Mesendoderm (in vitro differentiated cells): ENCODE measurements at regions not wholly inside any gene's neighbourhood (a gene's known extent, or its start where the extent isn't known, plus 50 kb on each side); places are given as distances from the start of the nearest gene placed in this dataset.

Experiments used
- DNase-seq: peaks from one replicate; pipeline ENCODE4 v3.0.0; 2013
- H2AK5ac ChIP-seq: 2 replicates; pipeline ENCODE4 v1.6.1; 2013; ENCODE audit warnings: low read length, inconsistent platforms
- H2BK120ac ChIP-seq: 2 replicates; pipeline ENCODE4 v1.6.1; 2013; ENCODE audit warnings: low read depth, mild to moderate bottlenecking, low read length, moderate library complexity, mixed read lengths
- H2BK15ac ChIP-seq: replicated peaks from 2 replicates; pipeline ENCODE4 v1.6.1; 2013; ENCODE audit warnings: low read depth, mild to moderate bottlenecking, moderate library complexity
- H2BK5ac ChIP-seq: 2 replicates; pipeline ENCODE4 v1.6.1; 2013; ENCODE audit warnings: low read length, inconsistent platforms
- H3K18ac ChIP-seq: 2 replicates; pipeline ENCODE4 v1.6.1; 2013; ENCODE audit warnings: mild to moderate bottlenecking, low read length, mixed read lengths
- H3K23ac ChIP-seq: one replicate; pipeline ENCODE4 v1.6.1; 2013; ENCODE audit warnings: low read length
- H3K27ac ChIP-seq: 2 replicates; pipeline ENCODE4 v1.5.1; 2013; ENCODE audit warnings: low read depth, mild to moderate bottlenecking, inconsistent platforms, low read length, moderate library complexity
- H3K27me3 ChIP-seq: 2 replicates; pipeline ENCODE4 v1.6.1; 2013; ENCODE audit warnings: low read length, control low read depth, mild to moderate bottlenecking, inconsistent platforms; ENCODE audit not compliant: insufficient read depth, poor library complexity
- H3K36me3 ChIP-seq: 2 replicates; pipeline ENCODE4 v1.6.1; 2013; ENCODE audit warnings: low read length, inconsistent platforms; ENCODE audit not compliant: control insufficient read depth, insufficient read depth
- H3K4ac ChIP-seq: one replicate; pipeline ENCODE4 v1.6.1; 2013; ENCODE audit warnings: low read depth, mild to moderate bottlenecking, low read length, moderate library complexity
- H3K4me1 ChIP-seq: 2 replicates; pipeline ENCODE4 v1.6.1; 2013; ENCODE audit warnings: low read depth, low read length, inconsistent platforms; ENCODE audit not compliant: control insufficient read depth
- H3K4me2 ChIP-seq: 2 replicates; pipeline ENCODE4 v1.6.1; 2013; ENCODE audit warnings: low read length
- H3K4me3 ChIP-seq: 2 replicates; pipeline ENCODE4 v1.5.1; 2013; ENCODE audit warnings: mild to moderate bottlenecking, low read length
- H3K56ac ChIP-seq: one replicate; pipeline ENCODE4 v1.6.1; 2013; ENCODE audit warnings: low read length
- H3K79me1 ChIP-seq: 2 replicates; pipeline ENCODE4 v1.6.1; 2013; ENCODE audit warnings: low read length, inconsistent platforms
- H3K79me2 ChIP-seq: 2 replicates; pipeline ENCODE4 v1.6.1; 2013; ENCODE audit warnings: mild to moderate bottlenecking, low read length; ENCODE audit not compliant: control insufficient read depth, insufficient read depth
- H3K9ac ChIP-seq: 2 replicates; pipeline ENCODE4 v1.6.1; 2013; ENCODE audit warnings: low read length, inconsistent platforms
- H4K5ac ChIP-seq: one replicate; pipeline ENCODE4 v1.6.1; 2013; ENCODE audit warnings: low read length
- H4K8ac ChIP-seq: one replicate; pipeline ENCODE4 v1.6.1; 2013; ENCODE audit warnings: low read depth, mild to moderate bottlenecking, control low read depth, low read length, moderate library complexity
- WGBS: extraction: QIAGEN DNeasy Blood & Tissue Kit; methylation state at CpG from one replicate; pipeline ENCODE4 v1.1.7; 2013; ENCODE audit warnings: low lambda C conversion rate, missing lambda C conversion rate; ENCODE audit not compliant: insufficient coverage; ENCODE audit errors: extremely low coverage; 5-methylcytosine and 5-hydroxymethylcytosine counted together

GRCh38 chr11:116224154-116224888, 548.5 kb downstream of the BUD13 start:
- H3K79me2 ChIP-seq = no peaks in the 10 kb centered on the region
- H3K18ac ChIP-seq = no peak overlapping the region
- no peak overlapping the region for H3K27ac ChIP-seq
- no peaks in the 10 kb centered on the region for H3K27me3 ChIP-seq
- H4K8ac ChIP-seq = no peak overlapping the region
- H3K23ac ChIP-seq = no peak overlapping the region
- H4K5ac ChIP-seq = no peak overlapping the region
- no peak overlapping the region for H2AK5ac ChIP-seq
- H3K4me3 ChIP-seq = no peak overlapping the region
- H3K36me3 ChIP-seq = no peaks in the 10 kb centered on the region
- no CpG with 5 or more reads among the region's 10 CpGs for WGBS
- H3K9ac ChIP-seq = no peak overlapping the region
- DNase-seq = peak; percentile 53
- H2BK15ac ChIP-seq = no peak overlapping the region
- no peak overlapping the region for H2BK120ac ChIP-seq
- H2BK5ac ChIP-seq = no peak overlapping the region
- no peak overlapping the region for H3K56ac ChIP-seq
- H3K4me2 ChIP-seq = no peak overlapping the region
- H3K4ac ChIP-seq = no peak overlapping the region
- peaks cover 2% of the 10 kb centered on the region for H3K4me1 ChIP-seq
- H3K79me1 ChIP-seq = no peaks in the 10 kb centered on the region

GRCh38 chr11:116221351-116221750, 551.4 kb downstream of the BUD13 start:
- no CpG with 5 or more reads among the region's 2 CpGs for WGBS

GRCh38 chr11:116219171-116219635, 553.6 kb downstream of the BUD13 start:
- no peak overlapping the region for H3K56ac ChIP-seq
- no peak overlapping the region for H3K18ac ChIP-seq
- no peak overlapping the region for H3K23ac ChIP-seq
- H3K79me2 ChIP-seq = no peaks in the 10 kb centered on the region
- no peaks in the 10 kb centered on the region for H3K27me3 ChIP-seq
- no peak overlapping the region for H4K8ac ChIP-seq
- H3K4me2 ChIP-seq = no peak overlapping the region
- H3K4me1 ChIP-seq = no peaks in the 10 kb centered on the region
- H2AK5ac ChIP-seq = no peak overlapping the region
- no peak overlapping the region for H3K27ac ChIP-seq
- H3K36me3 ChIP-seq = no peaks in the 10 kb centered on the region
- no peak overlapping the region for H2BK120ac ChIP-seq
- H3K4ac ChIP-seq = no peak overlapping the region
- no peaks in the 10 kb centered on the region for H3K79me1 ChIP-seq
- no peak overlapping the region for H3K4me3 ChIP-seq
- H3K9ac ChIP-seq = no peak overlapping the region
- H4K5ac ChIP-seq = no peak overlapping the region
- no peak overlapping the region for H2BK5ac ChIP-seq
- WGBS = no CpG with 5 or more reads among the region's 5 CpGs
- DNase-seq = no peak
- no peak overlapping the region for H2BK15ac ChIP-seq

More at GRCh38 chr11:116221351-116221750, 551.4 kb downstream of the BUD13 start:
- H3K79me2 ChIP-seq = no peaks in the 10 kb centered on the region
- peak overlapping the region; percentile 28 for H3K56ac ChIP-seq
- H2AK5ac ChIP-seq = no peak overlapping the region
- no peak overlapping the region for H3K27ac ChIP-seq
- no peak overlapping the region for H3K18ac ChIP-seq
- H3K4me2 ChIP-seq = no peak overlapping the region
- no peak overlapping the region for H3K4ac ChIP-seq
- H3K36me3 ChIP-seq = no peaks in the 10 kb centered on the region
- H2BK120ac ChIP-seq = no peak overlapping the region
- no peak overlapping the region for H2BK5ac ChIP-seq
- H2BK15ac ChIP-seq = no peak overlapping the region
- H3K23ac ChIP-seq = no peak overlapping the region
- DNase-seq = no peak
- H4K5ac ChIP-seq = no peak overlapping the region
- peaks cover 2% of the 10 kb centered on the region for H3K4me1 ChIP-seq
- no peak overlapping the region for H4K8ac ChIP-seq
- no peaks in the 10 kb centered on the region for H3K79me1 ChIP-seq
- no peaks in the 10 kb centered on the region for H3K27me3 ChIP-seq
- H3K9ac ChIP-seq = no peak overlapping the region
- no peak overlapping the region for H3K4me3 ChIP-seq

GRCh38 chr11:116217441-116217840, 555.3 kb downstream of the BUD13 start:
- Histone ChIP-seq H3K79me2 (no peaks in the 10 kb centered on the region), H2AK5ac (no peak overlapping the region), H4K5ac (no peak overlapping the region), H3K27ac (no peak overlapping the region), H3K18ac (no peak overlapping the region), H3K4me2 (no peak overlapping the region), H3K36me3 (no peaks in the 10 kb centered on the region), H2BK15ac (no peak overlapping the region), H2BK120ac (no peak overlapping the region), H3K4me3 (no peak overlapping the region), H3K4me1 (no peaks in the 10 kb centered on the region), H3K79me1 (no peaks in the 10 kb centered on the region), H2BK5ac (no peak overlapping the region), H3K9ac (no peak overlapping the region), H3K23ac (no peak overlapping the region), H3K27me3 (no peaks in the 10 kb centered on the region), H3K56ac (no peak overlapping the region), H4K8ac (no peak overlapping the region), H3K4ac (no peak overlapping the region)
- no peak for DNase-seq
- no CpG with 5 or more reads among the region's 1 CpG for WGBS

- no CpG with 5 or more reads among the region's 6 CpGs for WGBS
- no peaks in the 10 kb centered on the region for H3K36me3 ChIP-seq
- H4K5ac ChIP-seq = no peak overlapping the region
- H3K27ac ChIP-seq = no peak overlapping the region
- H3K18ac ChIP-seq = no peak overlapping the region
- no peak overlapping the region for H2BK15ac ChIP-seq
- H2AK5ac ChIP-seq = no peak overlapping the region
- no peak overlapping the region for H3K4me3 ChIP-seq
- H3K9ac ChIP-seq = no peak overlapping the region
- H3K23ac ChIP-seq = no peak overlapping the region
- no peaks in the 10 kb centered on the region for H3K4me1 ChIP-seq
- no peaks in the 10 kb centered on the region for H3K79me1 ChIP-seq
- peak; percentile 63 for DNase-seq
- no peak overlapping the region for H2BK120ac ChIP-seq
- H3K27me3 ChIP-seq = no peaks in the 10 kb centered on the region
- H3K4me2 ChIP-seq = no peak overlapping the region
- H3K79me2 ChIP-seq = no peaks in the 10 kb centered on the region
- H3K56ac ChIP-seq = no peak overlapping the region
- H3K4ac ChIP-seq = no peak overlapping the region
- H4K8ac ChIP-seq = no peak overlapping the region
- no peak overlapping the region for H2BK5ac ChIP-seq
Measured at GRCh38 chr11:116217006-116217405, 555.8 kb downstream of the BUD13 start.
